SK-N-SH (cell line): ENCODE measurements at regions not wholly inside any gene's neighbourhood (a gene's known extent, or its start where the extent isn't known, plus 50 kb on each side); places are given as distances from the start of the nearest gene placed in this dataset.

Experiments
- CTCF ChIA-PET: fragments of 300-600, 350-600 bp; formaldehyde crosslinking; extraction: SDS; loops from one replicate; lab custom pipeline; 2021; lab: Yijun Ruan, JAX
- POLR2A ChIA-PET: fragments of 350-600 bp; sonication (Branson Sonifier 250); formaldehyde crosslinking; extraction: SDS; loops from one replicate; lab custom pipeline; 2020; ENCODE audit warnings: antibody characterized with exemption, inconsistent platforms; lab: Yijun Ruan, JAX
- DNase-seq: peaks from one replicate; pipeline ENCODE4 v3.0.0; 2012
- H2AFZ ChIP-seq: fragments of 200-600 bp; sonication (generic); 2 replicates; pipeline ENCODE4 v1.8.1; 2016; ENCODE audit warnings: antibody characterized with exemption, mild to moderate bottlenecking, low read depth
- H3F3A ChIP-seq: fragments of 200-600 bp; sonication (generic); replicated peaks from 2 replicates; pipeline ENCODE3; 2016; ENCODE audit warnings: antibody characterized with exemption, mild to moderate bottlenecking; ENCODE audit not compliant: insufficient read depth
- H3K27ac ChIP-seq, 2 experiments: fragments of 200-500 bp in 1 of 2; fragments of 200-600 bp in 1 of 2; sonication (Bioruptor generic) in 1 of 2; sonication (generic), shearing (Covaris generic) in 1 of 2; 2 replicates each; pipeline versions ENCODE4 v1.5.1 to v1.6.1; 2014 to 2016; ENCODE audit warnings: low read depth in 2 of 2, inconsistent platforms in 1 of 2, low read length in 1 of 2, mild to moderate bottlenecking in 1 of 2, mixed read lengths in 1 of 2
- H3K27me3 ChIP-seq: fragments of 200-600 bp; sonication (generic), shearing (Covaris generic); 2 replicates; pipeline ENCODE4 v1.6.1; 2016; ENCODE audit warnings: mixed run types; ENCODE audit not compliant: insufficient read depth
- H3K36me3 ChIP-seq, 2 experiments: fragments of 200-500 bp in 1 of 2; fragments of 200-600 bp in 1 of 2; sonication (Bioruptor generic) in 1 of 2; sonication (generic) in 1 of 2; replicated peaks in 1 of 2; 2 replicates each; pipeline versions ENCODE3 to v1.5.1; 2014 to 2016; ENCODE audit warnings: low read length in 1 of 2, mild to moderate bottlenecking in 1 of 2; ENCODE audit not compliant: insufficient read depth in 2 of 2, control insufficient read depth in 1 of 2
- H3K4me1 ChIP-seq, 2 experiments: fragments of 200-500 bp in 1 of 2; fragments of 200-600 bp in 1 of 2; sonication (Bioruptor generic) in 1 of 2; sonication (generic), shearing (Covaris generic) in 1 of 2; 2 replicates each; pipeline versions ENCODE4 v1.5.1 to v1.6.1; 2014 to 2016; ENCODE audit warnings: low read depth in 1 of 2, low read length in 1 of 2, mixed run types in 1 of 2; ENCODE audit not compliant: insufficient read depth in 2 of 2, control insufficient read depth in 1 of 2
- H3K4me2 ChIP-seq: fragments of 200-600 bp; sonication (generic), shearing (Covaris generic); 2 replicates; pipeline ENCODE4 v1.6.1; 2017; ENCODE audit warnings: mixed run types
- H3K4me3 ChIP-seq, 2 experiments: fragments of 200-500 bp in 1 of 2; fragments of 200-600 bp in 1 of 2; sonication (Bioruptor generic) in 1 of 2; sonication (generic), shearing (Covaris generic) in 1 of 2; 2 replicates each; pipeline versions ENCODE4 v1.5.1 to v1.8.1; 2014 to 2016; ENCODE audit warnings: low read depth in 2 of 2, inconsistent platforms in 1 of 2, low read length in 1 of 2, mild to moderate bottlenecking in 1 of 2, mixed read lengths in 1 of 2, moderate library complexity in 1 of 2
- H3K79me2 ChIP-seq: fragments of 200-600 bp; sonication (generic); 2 replicates; pipeline ENCODE4 v1.8.1; 2017; ENCODE audit warnings: mild to moderate bottlenecking; ENCODE audit not compliant: insufficient read depth
- H3K9ac ChIP-seq: fragments of 200-600 bp; sonication (generic); 2 replicates; pipeline ENCODE4 v1.6.1; 2017; ENCODE audit warnings: mixed run types
- H3K9me2 ChIP-seq: fragments of 200-600 bp; sonication (generic); 2 replicates; pipeline ENCODE4 v1.6.1; 2017; ENCODE audit warnings: mixed run types
- H3K9me3 ChIP-seq: fragments of 200-600 bp; sonication (generic); 2 replicates; pipeline ENCODE4 v1.6.1; 2017; ENCODE audit warnings: mixed run types, mild to moderate bottlenecking, moderate library complexity
- H4K20me1 ChIP-seq: fragments of 200-600 bp; sonication (generic); 2 replicates; pipeline ENCODE4 v1.6.1; 2017; ENCODE audit warnings: mild to moderate bottlenecking, mixed run types; ENCODE audit not compliant: insufficient read depth
- CTCF ChIP-seq: fragments of 200-600 bp; sonication (generic); IDR thresholded peaks from 2 replicates; pipeline ENCODE4 v1.6.1; 2017; ENCODE audit warnings: antibody characterized with exemption, mild to moderate bottlenecking, moderate library complexity
- EZH2phosphoT487 ChIP-seq: fragments of 200-600 bp; sonication (generic); IDR thresholded peaks from 2 replicates; pipeline ENCODE4 v1.6.1; 2017; ENCODE audit warnings: low read depth, mixed run types, mild to moderate bottlenecking, antibody characterized with exemption, moderate library complexity, borderline replicate concordance
- FOXJ3 ChIP-seq: sonication (generic); formaldehyde crosslinking; IDR thresholded peaks from 2 replicates; pipeline ENCODE4 v1.5.1; 2020; ENCODE audit warnings: mild to moderate bottlenecking, missing genetic modification reagents
- GATA2 ChIP-seq: sonication (generic); formaldehyde crosslinking; IDR thresholded peaks from 2 replicates; pipeline ENCODE4 v1.5.0; 2020; ENCODE audit warnings: mild to moderate bottlenecking, missing genetic modification reagents
- IRF3 ChIP-seq: fragments of 150-350 bp; IDR thresholded peaks from 2 replicates; pipeline ENCODE4 v1.6.1; 2016; ENCODE audit warnings: mild to moderate bottlenecking, low read depth, low read length
- JUND ChIP-seq: IDR thresholded peaks from 2 replicates; pipeline ENCODE4 v1.4.0; 2012
- MEF2A ChIP-seq: IDR thresholded peaks from 2 replicates; pipeline ENCODE4 v1.4.0; 2012; ENCODE audit warnings: low read depth, borderline replicate concordance
- MXI1 ChIP-seq: IDR thresholded peaks from 2 replicates; pipeline ENCODE4 v1.6.1; 2012; ENCODE audit warnings: mild to moderate bottlenecking, low read depth, low read length, improper control_type of control experiment
- NFIC ChIP-seq: IDR thresholded peaks from 2 replicates; pipeline ENCODE4 v1.4.0; 2012; ENCODE audit warnings: borderline replicate concordance
- POLR2AphosphoS5 ChIP-seq: IDR thresholded peaks from 2 replicates; pipeline ENCODE4 v1.6.1; 2012; ENCODE audit warnings: low read depth, low read length
- RCOR1 ChIP-seq: fragments of 150-350 bp; IDR thresholded peaks from 2 replicates; pipeline ENCODE4 v1.6.1; 2017; ENCODE audit warnings: antibody characterized with exemption, low read length
- REST ChIP-seq: IDR thresholded peaks from 2 replicates; pipeline ENCODE4 v1.6.1; 2012; ENCODE audit warnings: mild to moderate bottlenecking, low read depth, low read length, moderate library complexity
- RFX5 ChIP-seq: IDR thresholded peaks from 2 replicates; pipeline ENCODE4 v1.6.1; 2012; ENCODE audit warnings: mild to moderate bottlenecking, improper control_type of control experiment, low read length
- RXRA ChIP-seq: IDR thresholded peaks from 2 replicates; pipeline ENCODE4 v1.4.0; 2012; ENCODE audit warnings: low read depth, mild to moderate bottlenecking, borderline replicate concordance
- SIN3A ChIP-seq: IDR thresholded peaks from 2 replicates; pipeline ENCODE4 v1.6.1; 2012; ENCODE audit warnings: low read depth, mild to moderate bottlenecking, low read length, moderate library complexity, borderline replicate concordance
- TAF1 ChIP-seq: IDR thresholded peaks from 2 replicates; pipeline ENCODE4 v1.6.1; 2012; ENCODE audit warnings: low read depth, mild to moderate bottlenecking, low read length, moderate library complexity, borderline replicate concordance
- TEAD4 ChIP-seq: IDR thresholded peaks from 2 replicates; pipeline ENCODE4 v1.4.0; 2012; ENCODE audit warnings: mild to moderate bottlenecking, borderline replicate concordance; ENCODE audit not compliant: insufficient read depth
- USF1 ChIP-seq: IDR thresholded peaks from 2 replicates; pipeline ENCODE4 v1.4.0; 2012; ENCODE audit warnings: low read depth, borderline replicate concordance
- YY1 ChIP-seq: IDR thresholded peaks from 2 replicates; pipeline ENCODE4 v1.4.0; 2012; ENCODE audit warnings: low read depth, mild to moderate bottlenecking
- ZBTB33 ChIP-seq: IDR thresholded peaks from 2 replicates; pipeline ENCODE4 v1.4.0; 2012; ENCODE audit warnings: low read depth, borderline replicate concordance
- WGBS: methylation state at CpG from one replicate; pipeline ENCODE4 v1.1.6; 2017; ENCODE audit warnings: low lambda C conversion rate; 5-methylcytosine and 5-hydroxymethylcytosine counted together

GRCh38 chr7:67950321-67951083, 953.9 kb downstream of the TYW1 start:
- no peaks in the 10 kb centered on the region for H3K79me2 ChIP-seq
- H3K27ac ChIP-seq = no peak overlapping the region
- no peak overlapping the region for H3K4me3 ChIP-seq
- H3K36me3 ChIP-seq = no peaks in the 10 kb centered on the region
- no peaks in the 10 kb centered on the region for H3K9me2 ChIP-seq
- TF ChIP-seq RCOR1 (no peak), POLR2AphosphoS5 (no peak), JUND (no peak), REST (no peak), ZBTB33 (no peak), IRF3 (no peak), EZH2phosphoT487 (no peak), MEF2A (no peak), MXI1 (no peak), TAF1 (no peak), TEAD4 (no peak), FOXJ3 (CRISPR knock-in tag) (no peak), NFIC (no peak), RXRA (no peak), RFX5 (no peak), USF1 (no peak), SIN3A (no peak), CTCF (no peak), YY1 (no peak), GATA2 (no peak)
- ChIA-PET CTCF (no interaction called here), POLR2A (no interaction called here)
- no peaks in the 10 kb centered on the region for H3K27me3 ChIP-seq
- no peak for DNase-seq
- H3K9me3 ChIP-seq = no peaks in the 10 kb centered on the region
- H3K9ac ChIP-seq = no peak overlapping the region
- WGBS = 60% methylated on average over 7 of the region's 7 CpGs
- H3K4me1 ChIP-seq = no peaks in the 10 kb centered on the region
- no peaks in the 10 kb centered on the region for H3F3A ChIP-seq
- H3K4me2 ChIP-seq = no peak overlapping the region
- no peak overlapping the region for H2AFZ ChIP-seq
- no peaks in the 10 kb centered on the region for H4K20me1 ChIP-seq
